NCI-H2227 (cell line): ENCODE measurements at regions not wholly inside any gene's neighbourhood (a gene's known extent, or its start where the extent isn't known, plus 50 kb on each side); places are given as distances from the start of the nearest gene placed in this dataset.

ENCODE experiments used
- DNase-seq: peaks from one replicate; lab custom pipeline; 2025; ENCODE audit not compliant: unreplicated experiment; lab: John Stamatoyannopoulos, UW

DNA sequence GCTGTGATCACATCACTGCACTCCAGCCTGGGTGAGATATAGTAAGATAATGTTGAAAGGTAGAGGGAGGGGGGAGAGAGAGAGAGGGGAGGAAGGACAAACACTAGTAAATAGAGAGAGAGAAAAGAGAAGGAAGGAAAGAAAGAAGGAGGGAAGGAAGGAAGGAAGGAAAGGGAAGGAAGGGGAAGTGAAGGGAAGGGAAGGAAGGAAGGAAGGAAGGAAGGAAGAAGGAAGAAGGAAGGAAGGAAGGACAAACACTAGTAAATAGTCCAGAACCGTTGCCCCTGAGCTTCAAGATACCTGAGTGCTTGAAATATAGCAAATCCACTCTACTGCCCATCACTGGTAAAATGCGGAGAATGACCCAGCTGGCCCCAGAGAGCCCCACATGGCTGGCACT is 156.5 kb upstream of the ZNF507 start:
- DNase-seq, result no peak

DNA sequence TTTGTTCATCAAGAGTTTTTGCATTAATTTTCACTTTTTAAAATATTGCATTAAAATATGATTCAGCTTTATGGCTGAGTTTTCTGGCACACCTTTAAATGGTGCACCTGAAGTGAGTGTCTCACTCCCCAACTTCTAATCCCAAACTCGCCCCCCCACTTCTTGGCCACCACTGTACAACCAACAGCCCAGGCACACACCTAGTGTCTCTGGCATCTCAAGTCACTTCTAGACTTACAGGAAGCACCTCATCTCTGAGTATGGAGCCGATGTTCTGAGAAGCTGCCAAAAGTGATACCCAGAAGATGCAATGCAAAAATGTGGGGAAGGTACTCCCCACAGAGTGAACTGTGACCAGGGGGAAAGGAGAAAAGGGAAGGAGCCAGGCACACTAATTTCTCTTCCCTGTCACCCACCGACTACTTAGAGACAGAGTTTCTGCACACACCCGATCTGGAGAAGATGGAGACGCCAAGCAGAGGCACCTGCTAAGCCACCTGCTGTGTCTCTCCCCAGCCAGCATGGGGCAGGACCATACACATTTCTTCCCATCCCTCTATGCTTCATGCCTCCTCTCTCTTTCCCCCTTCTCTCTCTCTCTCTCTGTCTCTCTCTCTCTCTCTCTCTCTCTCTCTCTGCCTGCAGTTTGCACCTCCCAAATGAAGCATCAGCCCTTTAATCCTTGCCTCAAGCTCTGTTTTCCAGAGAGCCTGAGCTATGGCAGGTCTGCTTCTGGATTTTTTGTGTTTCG is 155.3 kb upstream of the ZNF507 start:
- DNase-seq, result no peak

DNA sequence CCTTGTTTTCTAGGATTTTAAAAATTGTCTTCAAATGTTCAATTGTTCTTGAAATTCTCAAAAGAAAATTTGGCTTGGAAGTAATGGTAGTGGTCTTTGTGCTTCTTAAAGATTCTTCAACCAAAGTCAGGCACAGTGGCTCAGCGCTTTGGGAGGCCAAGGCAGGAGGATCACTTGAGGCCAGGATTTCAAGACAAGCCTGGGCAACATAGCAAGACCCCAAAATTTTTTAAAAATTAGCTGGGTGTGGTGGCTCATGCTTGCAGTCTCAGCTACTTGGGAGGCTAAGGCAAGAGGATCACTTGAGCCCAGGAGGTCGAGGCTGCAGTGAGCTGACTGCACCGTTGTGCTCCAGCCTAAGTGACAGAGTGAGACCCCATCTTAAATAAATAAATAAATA is 153.5 kb upstream of the ZNF507 start:
- no peak for DNase-seq

DNA sequence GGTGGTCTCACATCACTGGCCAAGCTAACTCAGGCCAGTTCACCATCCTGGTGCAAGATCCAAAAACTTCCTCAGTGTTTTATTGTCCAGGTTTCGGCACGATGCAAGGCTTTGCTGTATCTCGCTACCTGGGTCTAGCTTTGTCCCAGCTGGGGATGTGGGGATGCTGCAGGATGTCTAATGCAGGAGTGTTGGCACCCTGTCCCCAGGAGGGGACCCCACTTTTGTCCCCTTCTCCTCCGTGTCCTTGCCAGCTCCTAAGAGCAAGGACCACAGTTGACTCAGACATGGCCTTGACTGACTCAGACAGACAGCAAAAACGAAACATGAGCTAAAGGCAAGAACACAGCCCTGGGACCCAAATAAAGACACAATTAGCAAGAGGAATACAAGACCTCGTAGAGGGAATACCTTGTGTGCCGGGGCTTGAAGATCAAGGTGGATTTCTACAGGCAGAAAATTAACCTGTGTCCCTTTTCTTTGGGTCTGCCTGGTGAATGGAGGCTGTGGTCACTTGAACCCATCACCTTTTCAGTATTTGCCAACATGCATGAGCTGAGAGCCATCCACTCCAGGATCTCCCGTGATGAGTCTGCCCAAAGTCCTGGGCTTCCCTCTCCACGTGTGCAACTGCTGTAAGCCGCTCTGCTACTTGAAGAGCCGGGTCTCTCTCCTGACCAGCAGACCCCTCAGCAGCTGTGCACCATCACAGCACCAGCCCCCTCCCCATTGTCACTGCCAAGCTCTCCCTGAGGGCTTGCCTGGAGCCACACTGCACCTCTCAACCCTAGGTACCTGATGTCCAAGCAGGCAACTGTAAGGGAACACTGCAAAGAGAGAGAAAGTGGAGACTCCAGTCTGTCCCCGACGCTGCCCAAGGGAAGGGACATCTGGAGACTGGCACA is 149.5 kb upstream of the ZNF507 start:
- no peak for DNase-seq

- no peak for DNase-seq
Observed at GRCh38 chr19:32196690-32197420, 148.6 kb upstream of the ZNF507 start.

- DNase-seq, result no peak
Observed at GRCh38 chr19:32197896-32198882, 147.2 kb upstream of the ZNF507 start.

GRCh38 chr19:32199501-32200040 is 145.8 kb upstream of the ZNF507 start:
- DNase-seq, result no peak

DNA sequence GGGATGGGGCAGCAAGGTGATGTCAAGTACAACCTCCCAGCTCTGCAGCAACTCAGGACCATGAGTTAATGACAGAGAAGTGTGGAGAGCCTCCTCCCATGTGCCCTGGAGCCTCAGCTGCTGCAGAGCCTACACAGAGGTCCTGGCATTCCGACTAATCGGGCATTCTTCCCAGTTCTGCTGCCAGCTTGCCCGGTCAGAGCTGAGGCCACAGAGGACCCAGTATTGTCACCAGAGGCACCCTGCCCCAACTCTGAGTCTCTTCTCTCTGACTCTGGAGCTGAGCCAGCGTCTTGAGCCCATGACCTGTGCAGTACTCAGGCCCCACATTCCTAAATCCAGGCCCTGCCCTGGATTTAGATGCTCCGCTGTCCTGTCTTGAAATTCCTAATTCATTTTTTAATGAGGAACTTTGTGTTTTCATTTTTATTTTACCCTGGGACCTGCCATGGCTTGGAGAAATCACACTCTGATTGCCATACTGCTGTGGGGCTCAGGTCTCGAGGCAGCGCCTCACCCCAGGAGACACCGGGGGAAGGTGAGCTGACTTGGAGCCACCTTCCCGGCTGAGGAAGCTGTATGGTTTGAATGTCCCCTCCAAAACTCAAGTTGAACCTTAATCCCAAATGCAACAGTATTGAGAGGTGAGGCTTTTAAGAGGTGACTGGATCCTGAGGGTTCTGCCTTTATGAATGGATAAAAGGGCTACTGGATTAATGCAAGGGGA is 144.9 kb upstream of the ZNF507 start:
- DNase-seq, result no peak

DNA sequence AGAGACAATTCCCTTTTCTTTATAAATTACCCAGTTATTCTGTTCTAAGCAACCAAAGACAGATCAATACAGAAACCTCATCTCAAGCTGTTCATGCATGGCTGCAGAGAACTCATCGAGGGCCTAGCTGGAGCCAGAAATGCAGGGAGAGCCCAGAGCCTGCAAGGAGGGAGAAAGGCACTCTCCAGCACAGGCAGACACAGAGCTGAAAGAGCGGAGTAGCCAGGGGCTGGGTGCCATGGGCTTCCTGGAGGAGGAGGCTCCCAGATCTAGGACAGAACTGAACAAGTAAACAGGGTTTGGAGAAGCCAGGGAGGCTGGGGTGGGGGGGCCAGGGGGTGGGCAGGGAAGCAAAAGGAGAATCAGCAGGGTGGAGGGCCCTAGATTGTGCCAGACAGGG is 144.2 kb upstream of the ZNF507 start:
- no peak for DNase-seq

GRCh38 chr19:32201636-32202051 is 143.8 kb upstream of the ZNF507 start:
- DNase-seq, result no peak

DNA sequence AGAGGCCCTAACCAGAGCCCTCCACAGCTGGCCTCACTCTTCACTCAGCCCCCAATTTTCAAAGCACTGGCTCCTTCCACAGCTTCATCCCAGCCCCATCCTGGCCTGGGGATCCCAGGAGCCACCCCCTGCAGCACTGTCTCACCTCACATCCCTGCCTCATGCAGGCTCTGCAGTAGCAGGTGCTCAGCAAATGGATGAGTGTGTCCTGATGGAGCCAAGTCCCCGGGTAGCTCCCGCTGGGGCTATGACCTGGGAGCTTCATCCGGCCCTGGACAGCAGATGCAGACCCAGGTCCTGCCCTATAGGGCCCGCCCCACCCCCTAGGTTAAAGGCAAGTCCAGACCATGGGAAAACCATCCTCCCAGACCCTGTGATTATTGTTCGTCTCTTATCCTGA is 143.2 kb upstream of the ZNF507 start:
- no peak for DNase-seq

GRCh38 chr19:32203161-32203560 is 142.2 kb upstream of the ZNF507 start:
- no peak for DNase-seq

- no peak for DNase-seq
Observed at GRCh38 chr19:32206065-32206464, 139.3 kb upstream of the ZNF507 start.

DNA sequence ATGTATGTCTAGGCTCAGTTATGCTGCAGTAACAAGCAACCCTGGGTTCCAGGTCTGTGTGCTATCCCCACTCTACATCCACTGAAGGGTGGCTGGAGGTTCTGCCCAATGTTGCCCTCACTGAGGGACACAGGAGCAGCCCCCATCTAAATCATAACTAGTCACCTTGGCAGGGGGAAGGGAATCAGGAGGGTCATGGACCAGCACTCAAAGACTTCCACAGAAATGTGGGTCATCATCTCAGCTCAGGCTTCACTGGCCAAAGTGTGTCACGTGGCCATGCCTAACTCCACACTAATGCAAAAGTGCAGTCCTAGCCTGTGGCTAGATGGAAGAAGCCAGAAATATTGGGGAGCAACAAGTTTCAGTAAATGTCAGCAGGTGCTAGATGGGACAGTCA is 137.3 kb upstream of the ZNF507 start:
- no peak for DNase-seq

GRCh38 chr19:32219392-32219791 is 126.0 kb upstream of the ZNF507 start:
- DNase-seq, result no peak

DNA sequence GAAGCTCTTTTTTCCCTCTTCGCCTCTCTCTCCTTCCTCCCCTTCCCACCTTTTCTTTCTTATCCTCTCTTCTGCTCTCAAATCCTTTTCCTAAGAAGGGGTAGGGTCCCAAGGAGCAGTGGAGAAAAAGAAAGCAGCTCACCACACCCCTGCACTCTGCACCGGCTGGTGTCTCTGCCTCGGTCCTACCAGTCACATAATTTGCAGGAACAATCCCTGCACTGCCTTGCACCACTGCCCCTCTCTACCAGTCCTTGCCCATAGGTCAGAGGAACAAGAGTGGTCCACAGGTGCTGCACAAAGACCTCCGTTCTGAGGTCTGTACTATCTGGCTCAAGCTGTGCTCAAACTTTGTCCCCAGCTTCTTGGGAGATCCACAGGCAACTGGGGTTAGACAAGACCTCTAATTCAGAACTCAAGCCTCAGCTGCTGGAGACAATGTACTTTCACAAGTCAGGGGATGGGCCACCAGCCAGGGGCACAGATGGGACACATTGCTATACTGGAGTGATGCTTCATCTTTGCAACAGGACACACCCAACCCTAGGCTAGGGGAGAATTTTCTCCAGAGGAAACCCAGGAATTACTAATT is 125.4 kb upstream of the ZNF507 start:
- no peak for DNase-seq

GRCh38 chr19:32220951-32221350 is 124.5 kb upstream of the ZNF507 start:
- DNase-seq, result no peak

GRCh38 chr19:32222556-32222955 is 122.9 kb upstream of the ZNF507 start:
- no peak for DNase-seq

DNA sequence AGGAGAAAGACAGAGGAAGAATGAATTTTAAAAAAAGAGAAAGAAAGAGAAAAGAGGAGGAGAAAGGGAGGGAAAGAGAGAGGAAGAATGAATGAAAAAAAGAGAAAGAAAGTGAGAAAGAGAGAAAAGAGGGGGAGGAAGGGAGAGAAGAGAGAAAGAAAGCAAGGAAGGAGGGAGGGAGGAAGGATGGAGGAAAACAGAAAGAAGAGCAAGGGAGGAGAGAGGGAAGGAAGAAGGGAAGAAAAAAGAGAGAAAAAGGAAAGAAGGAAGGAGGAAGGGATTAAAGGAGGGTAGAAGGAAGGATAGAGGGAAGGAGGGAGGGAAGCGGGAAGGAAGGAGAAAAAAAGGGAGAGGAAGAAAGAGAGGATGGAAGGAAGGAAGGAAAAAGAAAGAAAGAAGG is 122.3 kb upstream of the ZNF507 start:
- no peak for DNase-seq
